HepG2 (cell line): ENCODE measurements at regions not wholly inside any gene's neighbourhood (a gene's known extent, or its start where the extent isn't known, plus 50 kb on each side); places are given as distances from the start of the nearest gene placed in this dataset.

Experiments
- GFI1 ChIP-seq: sonication (generic); formaldehyde crosslinking; IDR thresholded peaks from 2 replicates; pipeline ENCODE4 v1.5.0; 2020; ENCODE audit warnings: missing genetic modification reagents, mild to moderate bottlenecking, borderline replicate concordance
- HNF4A ChIP-seq: sonication (generic); formaldehyde crosslinking; IDR thresholded peaks from 2 replicates; pipeline ENCODE4 v1.4.0; 2020; ENCODE audit warnings: missing genetic modification reagents
- KAT2B ChIP-seq: fragments of 150-350 bp; IDR thresholded peaks from 2 replicates; pipeline ENCODE4 v1.6.1; 2014; ENCODE audit warnings: low read depth, low read length, borderline replicate concordance
- TEAD3 ChIP-seq: optimal IDR thresholded peaks from 2 replicates; pipeline ENCODE3; 2016; ENCODE audit warnings: borderline replicate concordance
- XRCC5 ChIP-seq: fragments of 200-400 bp; formaldehyde crosslinking; optimal IDR thresholded peaks from 2 replicates; pipeline ENCODE3; 2017; ENCODE audit warnings: mild to moderate bottlenecking, low read length
- ZNF547 ChIP-seq: sonication (generic); formaldehyde crosslinking; IDR thresholded peaks from 2 replicates; pipeline ENCODE4 v1.5.1; 2020; ENCODE audit warnings: mild to moderate bottlenecking, missing genetic modification reagents
- ZNF589 ChIP-seq: sonication (generic); formaldehyde crosslinking; conservative IDR thresholded peaks from 2 replicates; pipeline ENCODE4 v1.8.0; 2022; ENCODE audit warnings: mild to moderate bottlenecking, moderate library complexity, missing genetic modification reagents
- TF ChIP-seq, protein P1 (sequence below), 2 experiments: sonication (generic) in 1 of 2; formaldehyde crosslinking in 1 of 2; IDR thresholded peaks; 2 replicates each; pipeline versions ENCODE4 v1.6.1 to v1.9.0; 2014 to 2022; ENCODE audit warnings: antibody characterized with exemption in 1 of 2, borderline replicate concordance in 1 of 2, inconsistent platforms in 1 of 2, low read depth in 1 of 2, missing genetic modification reagents in 1 of 2
- TF ChIP-seq, protein P2 (sequence below): sonication (generic); formaldehyde crosslinking; IDR thresholded peaks from 2 replicates; pipeline ENCODE4 v1.4.0; 2020; ENCODE audit warnings: missing genetic modification reagents, borderline replicate concordance
- TF ChIP-seq, protein P3 (sequence below): sonication (generic); formaldehyde crosslinking; IDR thresholded peaks from 2 replicates; pipeline ENCODE4 v1.8.1; 2022; ENCODE audit warnings: low read depth, mild to moderate bottlenecking, missing genetic modification reagents
- TF ChIP-seq, protein P4 (sequence below): sonication (generic); formaldehyde crosslinking; conservative IDR thresholded peaks from 2 replicates; pipeline ENCODE4 v1.4.0; 2020; ENCODE audit warnings: mild to moderate bottlenecking, missing genetic modification reagents, moderate library complexity

DNA sequence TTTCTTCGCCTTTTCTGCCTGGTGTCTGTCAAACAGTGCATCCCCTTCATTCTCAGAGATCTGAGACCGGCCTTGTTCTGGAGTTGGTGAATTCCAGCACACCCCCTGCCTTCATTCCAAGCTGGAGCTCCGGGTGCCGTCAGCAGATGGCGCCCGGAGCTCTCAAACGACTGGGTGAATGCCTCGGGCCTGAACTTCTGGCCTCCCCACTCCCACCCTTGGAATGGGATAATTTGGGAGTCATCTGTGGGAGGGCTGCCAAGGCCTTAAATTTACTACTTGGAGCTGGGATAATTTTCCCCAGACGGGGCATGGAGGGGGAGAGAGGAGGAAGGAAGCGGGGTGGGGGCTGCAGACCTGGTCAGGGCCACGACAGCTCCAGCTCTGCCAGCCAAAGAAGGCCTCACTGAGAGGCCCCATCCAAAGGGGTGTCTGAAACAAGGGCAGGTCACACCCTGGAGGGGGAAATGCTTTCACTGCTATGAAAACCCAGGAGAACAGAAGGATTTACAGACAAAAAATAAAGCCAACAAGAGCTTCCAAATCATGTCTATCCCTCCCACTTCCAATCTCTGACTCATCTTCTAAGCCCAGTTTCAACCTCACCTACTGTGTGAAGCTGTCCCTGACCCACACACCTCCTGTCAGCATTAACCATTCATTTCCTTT is 187.9 kb downstream of the OPA1 start (continued):
- TF ChIP-seq, protein P1, sequence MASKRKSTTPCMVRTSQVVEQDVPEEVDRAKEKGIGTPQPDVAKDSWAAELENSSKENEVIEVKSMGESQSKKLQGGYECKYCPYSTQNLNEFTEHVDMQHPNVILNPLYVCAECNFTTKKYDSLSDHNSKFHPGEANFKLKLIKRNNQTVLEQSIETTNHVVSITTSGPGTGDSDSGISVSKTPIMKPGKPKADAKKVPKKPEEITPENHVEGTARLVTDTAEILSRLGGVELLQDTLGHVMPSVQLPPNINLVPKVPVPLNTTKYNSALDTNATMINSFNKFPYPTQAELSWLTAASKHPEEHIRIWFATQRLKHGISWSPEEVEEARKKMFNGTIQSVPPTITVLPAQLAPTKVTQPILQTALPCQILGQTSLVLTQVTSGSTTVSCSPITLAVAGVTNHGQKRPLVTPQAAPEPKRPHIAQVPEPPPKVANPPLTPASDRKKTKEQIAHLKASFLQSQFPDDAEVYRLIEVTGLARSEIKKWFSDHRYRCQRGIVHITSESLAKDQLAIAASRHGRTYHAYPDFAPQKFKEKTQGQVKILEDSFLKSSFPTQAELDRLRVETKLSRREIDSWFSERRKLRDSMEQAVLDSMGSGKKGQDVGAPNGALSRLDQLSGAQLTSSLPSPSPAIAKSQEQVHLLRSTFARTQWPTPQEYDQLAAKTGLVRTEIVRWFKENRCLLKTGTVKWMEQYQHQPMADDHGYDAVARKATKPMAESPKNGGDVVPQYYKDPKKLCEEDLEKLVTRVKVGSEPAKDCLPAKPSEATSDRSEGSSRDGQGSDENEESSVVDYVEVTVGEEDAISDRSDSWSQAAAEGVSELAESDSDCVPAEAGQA (IDR thresholded peaks at IDR 0.05; ENCODE audit: low read depth): no peak
- TF ChIP-seq, protein P1 (CRISPR knock-in tag; IDR thresholded peaks at IDR 0.05; ENCODE audit: borderline replicate concordance): no peak
- TF ChIP-seq ZNF547 (CRISPR knock-in tag) (no peak), ZNF589 (CRISPR knock-in tag) (no peak), XRCC5 (peak; percentile 45), HNF4A (CRISPR knock-in tag) (no peak), TEAD3 (CRISPR knock-in tag) (peak; percentile 67), GFI1 (CRISPR knock-in tag) (no peak), KAT2B (no peak)
- TF ChIP-seq, protein P2, sequence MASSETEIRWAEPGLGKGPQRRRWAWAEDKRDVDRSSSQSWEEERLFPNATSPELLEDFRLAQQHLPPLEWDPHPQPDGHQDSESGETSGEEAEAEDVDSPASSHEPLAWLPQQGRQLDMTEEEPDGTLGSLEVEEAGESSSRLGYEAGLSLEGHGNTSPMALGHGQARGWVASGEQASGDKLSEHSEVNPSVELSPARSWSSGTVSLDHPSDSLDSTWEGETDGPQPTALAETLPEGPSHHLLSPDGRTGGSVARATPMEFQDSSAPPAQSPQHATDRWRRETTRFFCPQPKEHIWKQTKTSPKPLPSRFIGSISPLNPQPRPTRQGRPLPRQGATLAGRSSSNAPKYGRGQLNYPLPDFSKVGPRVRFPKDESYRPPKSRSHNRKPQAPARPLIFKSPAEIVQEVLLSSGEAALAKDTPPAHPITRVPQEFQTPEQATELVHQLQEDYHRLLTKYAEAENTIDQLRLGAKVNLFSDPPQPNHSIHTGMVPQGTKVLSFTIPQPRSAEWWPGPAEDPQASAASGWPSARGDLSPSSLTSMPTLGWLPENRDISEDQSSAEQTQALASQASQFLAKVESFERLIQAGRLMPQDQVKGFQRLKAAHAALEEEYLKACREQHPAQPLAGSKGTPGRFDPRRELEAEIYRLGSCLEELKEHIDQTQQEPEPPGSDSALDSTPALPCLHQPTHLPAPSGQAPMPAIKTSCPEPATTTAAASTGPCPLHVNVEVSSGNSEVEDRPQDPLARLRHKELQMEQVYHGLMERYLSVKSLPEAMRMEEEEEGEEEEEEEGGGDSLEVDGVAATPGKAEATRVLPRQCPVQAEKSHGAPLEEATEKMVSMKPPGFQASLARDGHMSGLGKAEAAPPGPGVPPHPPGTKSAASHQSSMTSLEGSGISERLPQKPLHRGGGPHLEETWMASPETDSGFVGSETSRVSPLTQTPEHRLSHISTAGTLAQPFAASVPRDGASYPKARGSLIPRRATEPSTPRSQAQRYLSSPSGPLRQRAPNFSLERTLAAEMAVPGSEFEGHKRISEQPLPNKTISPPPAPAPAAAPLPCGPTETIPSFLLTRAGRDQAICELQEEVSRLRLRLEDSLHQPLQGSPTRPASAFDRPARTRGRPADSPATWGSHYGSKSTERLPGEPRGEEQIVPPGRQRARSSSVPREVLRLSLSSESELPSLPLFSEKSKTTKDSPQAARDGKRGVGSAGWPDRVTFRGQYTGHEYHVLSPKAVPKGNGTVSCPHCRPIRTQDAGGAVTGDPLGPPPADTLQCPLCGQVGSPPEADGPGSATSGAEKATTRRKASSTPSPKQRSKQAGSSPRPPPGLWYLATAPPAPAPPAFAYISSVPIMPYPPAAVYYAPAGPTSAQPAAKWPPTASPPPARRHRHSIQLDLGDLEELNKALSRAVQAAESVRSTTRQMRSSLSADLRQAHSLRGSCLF: no peak
- TF ChIP-seq, protein P3, sequence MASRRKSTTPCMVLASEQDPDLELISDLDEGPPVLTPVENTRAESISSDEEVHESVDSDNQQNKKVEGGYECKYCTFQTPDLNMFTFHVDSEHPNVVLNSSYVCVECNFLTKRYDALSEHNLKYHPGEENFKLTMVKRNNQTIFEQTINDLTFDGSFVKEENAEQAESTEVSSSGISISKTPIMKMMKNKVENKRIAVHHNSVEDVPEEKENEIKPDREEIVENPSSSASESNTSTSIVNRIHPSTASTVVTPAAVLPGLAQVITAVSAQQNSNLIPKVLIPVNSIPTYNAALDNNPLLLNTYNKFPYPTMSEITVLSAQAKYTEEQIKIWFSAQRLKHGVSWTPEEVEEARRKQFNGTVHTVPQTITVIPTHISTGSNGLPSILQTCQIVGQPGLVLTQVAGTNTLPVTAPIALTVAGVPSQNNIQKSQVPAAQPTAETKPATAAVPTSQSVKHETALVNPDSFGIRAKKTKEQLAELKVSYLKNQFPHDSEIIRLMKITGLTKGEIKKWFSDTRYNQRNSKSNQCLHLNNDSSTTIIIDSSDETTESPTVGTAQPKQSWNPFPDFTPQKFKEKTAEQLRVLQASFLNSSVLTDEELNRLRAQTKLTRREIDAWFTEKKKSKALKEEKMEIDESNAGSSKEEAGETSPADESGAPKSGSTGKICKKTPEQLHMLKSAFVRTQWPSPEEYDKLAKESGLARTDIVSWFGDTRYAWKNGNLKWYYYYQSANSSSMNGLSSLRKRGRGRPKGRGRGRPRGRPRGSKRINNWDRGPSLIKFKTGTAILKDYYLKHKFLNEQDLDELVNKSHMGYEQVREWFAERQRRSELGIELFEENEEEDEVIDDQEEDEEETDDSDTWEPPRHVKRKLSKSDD (CRISPR knock-in tag): no peak
- TF ChIP-seq, protein P4, sequence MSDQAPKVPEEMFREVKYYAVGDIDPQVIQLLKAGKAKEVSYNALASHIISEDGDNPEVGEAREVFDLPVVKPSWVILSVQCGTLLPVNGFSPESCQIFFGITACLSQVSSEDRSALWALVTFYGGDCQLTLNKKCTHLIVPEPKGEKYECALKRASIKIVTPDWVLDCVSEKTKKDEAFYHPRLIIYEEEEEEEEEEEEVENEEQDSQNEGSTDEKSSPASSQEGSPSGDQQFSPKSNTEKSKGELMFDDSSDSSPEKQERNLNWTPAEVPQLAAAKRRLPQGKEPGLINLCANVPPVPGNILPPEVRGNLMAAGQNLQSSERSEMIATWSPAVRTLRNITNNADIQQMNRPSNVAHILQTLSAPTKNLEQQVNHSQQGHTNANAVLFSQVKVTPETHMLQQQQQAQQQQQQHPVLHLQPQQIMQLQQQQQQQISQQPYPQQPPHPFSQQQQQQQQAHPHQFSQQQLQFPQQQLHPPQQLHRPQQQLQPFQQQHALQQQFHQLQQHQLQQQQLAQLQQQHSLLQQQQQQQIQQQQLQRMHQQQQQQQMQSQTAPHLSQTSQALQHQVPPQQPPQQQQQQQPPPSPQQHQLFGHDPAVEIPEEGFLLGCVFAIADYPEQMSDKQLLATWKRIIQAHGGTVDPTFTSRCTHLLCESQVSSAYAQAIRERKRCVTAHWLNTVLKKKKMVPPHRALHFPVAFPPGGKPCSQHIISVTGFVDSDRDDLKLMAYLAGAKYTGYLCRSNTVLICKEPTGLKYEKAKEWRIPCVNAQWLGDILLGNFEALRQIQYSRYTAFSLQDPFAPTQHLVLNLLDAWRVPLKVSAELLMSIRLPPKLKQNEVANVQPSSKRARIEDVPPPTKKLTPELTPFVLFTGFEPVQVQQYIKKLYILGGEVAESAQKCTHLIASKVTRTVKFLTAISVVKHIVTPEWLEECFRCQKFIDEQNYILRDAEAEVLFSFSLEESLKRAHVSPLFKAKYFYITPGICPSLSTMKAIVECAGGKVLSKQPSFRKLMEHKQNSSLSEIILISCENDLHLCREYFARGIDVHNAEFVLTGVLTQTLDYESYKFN: no peak
